Panc1 (cell line): ENCODE measurements at regions not wholly inside any gene's neighbourhood (a gene's known extent, or its start where the extent isn't known, plus 50 kb on each side); places are given as distances from the start of the nearest gene placed in this dataset.

Experiments
- POLR2AphosphoS5 ChIP-seq: IDR thresholded peaks from 2 replicates; pipeline ENCODE4 v1.6.1; 2012; ENCODE audit warnings: mild to moderate bottlenecking, low read depth, low read length, moderate library complexity
- TF ChIP-seq, protein P1 (sequence below): fragments of 450-650 bp; IDR thresholded peaks from 2 replicates; pipeline ENCODE4 v1.5.1; 2017; ENCODE audit warnings: mild to moderate bottlenecking

DNA sequence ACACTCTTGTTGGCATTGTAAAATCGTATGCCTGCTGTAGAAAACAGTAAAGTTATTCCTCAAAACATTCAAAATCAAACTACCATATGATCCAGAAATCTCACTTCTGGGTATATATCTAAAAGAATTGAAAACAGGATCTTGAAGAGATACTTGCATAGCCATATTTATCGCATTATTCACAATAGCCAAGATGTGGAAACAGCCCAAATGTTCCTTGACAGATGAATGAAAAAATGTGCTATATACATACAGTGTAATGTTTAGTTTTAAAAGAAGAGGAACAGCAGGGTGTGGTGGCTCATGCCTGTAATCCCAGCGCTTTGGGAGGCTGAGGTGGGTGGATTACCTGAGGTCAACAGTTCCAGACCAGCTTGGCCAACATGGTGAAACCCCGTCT lies 234.1 kb upstream of the DAB2 start:
- TF ChIP-seq, protein P1, sequence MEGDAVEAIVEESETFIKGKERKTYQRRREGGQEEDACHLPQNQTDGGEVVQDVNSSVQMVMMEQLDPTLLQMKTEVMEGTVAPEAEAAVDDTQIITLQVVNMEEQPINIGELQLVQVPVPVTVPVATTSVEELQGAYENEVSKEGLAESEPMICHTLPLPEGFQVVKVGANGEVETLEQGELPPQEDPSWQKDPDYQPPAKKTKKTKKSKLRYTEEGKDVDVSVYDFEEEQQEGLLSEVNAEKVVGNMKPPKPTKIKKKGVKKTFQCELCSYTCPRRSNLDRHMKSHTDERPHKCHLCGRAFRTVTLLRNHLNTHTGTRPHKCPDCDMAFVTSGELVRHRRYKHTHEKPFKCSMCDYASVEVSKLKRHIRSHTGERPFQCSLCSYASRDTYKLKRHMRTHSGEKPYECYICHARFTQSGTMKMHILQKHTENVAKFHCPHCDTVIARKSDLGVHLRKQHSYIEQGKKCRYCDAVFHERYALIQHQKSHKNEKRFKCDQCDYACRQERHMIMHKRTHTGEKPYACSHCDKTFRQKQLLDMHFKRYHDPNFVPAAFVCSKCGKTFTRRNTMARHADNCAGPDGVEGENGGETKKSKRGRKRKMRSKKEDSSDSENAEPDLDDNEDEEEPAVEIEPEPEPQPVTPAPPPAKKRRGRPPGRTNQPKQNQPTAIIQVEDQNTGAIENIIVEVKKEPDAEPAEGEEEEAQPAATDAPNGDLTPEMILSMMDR: no peak
- TF ChIP-seq POLR2AphosphoS5: no peak
